ENCODE measurements at regions not wholly inside any gene's neighbourhood (a gene's known extent, or its start where the extent isn't known, plus 50 kb on each side); places are given as distances from the start of the nearest gene placed in this dataset.

DNA sequence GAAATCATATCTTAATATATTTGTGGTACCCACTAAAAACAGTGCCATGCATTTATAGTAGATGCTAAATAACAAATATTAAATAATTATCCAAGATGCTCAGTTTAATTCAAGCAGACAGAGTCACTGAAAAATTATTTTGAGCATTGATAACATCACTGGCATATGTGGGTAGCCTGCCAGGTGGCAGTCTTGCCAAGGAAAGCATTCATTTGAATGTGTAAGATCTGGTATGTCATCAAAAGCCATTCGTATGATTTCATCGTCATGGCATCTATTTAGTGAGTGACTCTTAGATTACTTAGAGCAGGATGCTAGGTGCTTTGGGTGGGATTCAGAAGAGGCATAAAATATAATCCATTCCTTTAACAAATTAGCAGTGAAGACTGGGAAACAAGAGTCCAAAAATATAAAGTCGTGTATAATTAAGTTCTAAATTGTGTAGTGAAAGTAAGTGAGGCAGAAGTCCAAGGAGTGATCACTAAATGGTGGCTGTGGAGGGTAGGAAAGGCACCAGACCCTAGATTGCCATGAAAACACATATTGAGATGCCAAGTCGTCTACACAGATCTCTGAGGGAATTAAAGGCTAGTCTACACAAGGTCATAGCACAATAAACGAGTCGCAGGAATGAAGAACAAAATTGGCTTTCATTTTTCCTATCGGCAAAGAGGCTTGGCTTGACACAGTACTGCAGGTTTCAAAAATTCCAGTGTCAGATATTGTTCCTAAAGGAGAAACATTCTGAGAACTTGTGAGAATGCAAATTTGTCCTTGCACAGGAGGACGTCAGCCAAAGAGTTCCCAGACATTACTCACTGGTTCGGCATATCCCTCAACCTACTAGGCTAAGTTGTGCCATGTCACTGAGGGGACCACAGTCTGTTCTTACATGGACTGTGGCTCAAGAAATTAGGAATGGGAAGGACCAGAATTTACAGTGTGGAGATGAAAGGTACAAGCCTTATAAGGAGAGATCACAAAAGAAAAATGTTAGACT is 130.8 kb downstream of the LYPLAL1 start:
- DNase-seq = peak; percentile 77

DNA sequence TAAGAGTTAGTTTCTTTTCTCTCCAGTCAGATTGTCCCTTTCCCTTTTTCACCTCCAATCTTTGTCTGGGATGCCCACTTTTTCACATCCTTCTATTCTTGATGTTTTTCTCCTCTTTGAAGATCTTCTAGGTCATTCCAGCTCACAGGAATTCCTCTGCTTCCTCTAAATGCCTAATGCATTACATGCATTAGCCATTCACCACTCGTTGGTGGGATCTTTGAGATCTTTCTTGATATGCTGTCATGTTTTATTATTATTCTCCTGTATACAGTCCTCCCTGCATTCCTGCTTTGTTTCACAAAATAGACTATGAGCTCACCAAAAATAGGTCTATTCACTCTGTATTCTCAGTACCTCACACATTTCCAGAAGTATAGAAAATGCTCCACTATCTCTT is 129.0 kb downstream of the LYPLAL1 start:
- peak; percentile 53 for DNase-seq

DNA sequence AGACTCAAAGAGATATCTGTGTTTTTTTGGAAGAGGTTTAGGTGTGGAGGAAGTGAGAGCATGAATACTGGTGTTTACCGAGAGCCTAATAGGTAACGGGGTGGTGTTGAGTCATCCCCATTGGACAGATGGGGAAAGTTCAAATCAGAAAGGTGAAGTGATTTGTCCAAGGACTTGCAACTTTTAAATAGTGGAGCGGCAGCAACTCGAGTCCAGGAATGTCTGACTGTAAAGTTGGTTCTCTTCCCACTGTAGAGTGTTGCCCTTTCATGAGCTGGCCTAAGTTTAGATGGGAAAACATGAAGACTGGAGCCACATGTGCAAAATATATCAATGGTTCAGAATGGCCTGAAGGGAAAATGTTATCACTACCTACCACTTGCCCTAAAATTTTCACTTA is 125.7 kb downstream of the LYPLAL1 start:
- no peak for DNase-seq

DNA sequence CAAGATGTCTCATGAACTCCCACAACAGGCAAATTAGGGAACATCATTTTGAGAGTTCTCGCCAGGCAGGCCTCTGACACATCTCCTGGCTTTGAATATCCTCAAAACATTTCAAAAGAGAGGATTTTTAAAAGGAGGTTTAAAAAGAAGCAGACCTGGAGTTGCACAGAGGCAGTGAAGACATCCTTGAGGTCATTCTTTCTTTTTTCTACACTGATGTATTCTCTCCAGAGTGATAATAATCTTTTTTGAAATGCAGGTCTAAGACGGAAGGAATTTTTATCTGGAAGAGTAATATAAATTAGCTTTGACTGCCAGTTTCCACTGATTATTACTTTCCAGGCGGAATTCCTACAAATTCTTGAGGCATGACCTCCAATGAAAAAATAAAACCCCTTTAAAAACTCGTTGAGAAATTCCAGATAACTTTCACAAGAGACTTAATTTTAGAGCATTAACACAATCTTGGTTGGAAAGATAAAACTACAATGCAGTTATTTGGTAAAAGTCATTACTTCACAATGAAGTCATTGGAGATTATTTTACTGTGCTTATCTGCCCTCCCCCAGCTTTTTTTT is 125.0 kb downstream of the LYPLAL1 start:
- peak; percentile 14 for DNase-seq

DNA sequence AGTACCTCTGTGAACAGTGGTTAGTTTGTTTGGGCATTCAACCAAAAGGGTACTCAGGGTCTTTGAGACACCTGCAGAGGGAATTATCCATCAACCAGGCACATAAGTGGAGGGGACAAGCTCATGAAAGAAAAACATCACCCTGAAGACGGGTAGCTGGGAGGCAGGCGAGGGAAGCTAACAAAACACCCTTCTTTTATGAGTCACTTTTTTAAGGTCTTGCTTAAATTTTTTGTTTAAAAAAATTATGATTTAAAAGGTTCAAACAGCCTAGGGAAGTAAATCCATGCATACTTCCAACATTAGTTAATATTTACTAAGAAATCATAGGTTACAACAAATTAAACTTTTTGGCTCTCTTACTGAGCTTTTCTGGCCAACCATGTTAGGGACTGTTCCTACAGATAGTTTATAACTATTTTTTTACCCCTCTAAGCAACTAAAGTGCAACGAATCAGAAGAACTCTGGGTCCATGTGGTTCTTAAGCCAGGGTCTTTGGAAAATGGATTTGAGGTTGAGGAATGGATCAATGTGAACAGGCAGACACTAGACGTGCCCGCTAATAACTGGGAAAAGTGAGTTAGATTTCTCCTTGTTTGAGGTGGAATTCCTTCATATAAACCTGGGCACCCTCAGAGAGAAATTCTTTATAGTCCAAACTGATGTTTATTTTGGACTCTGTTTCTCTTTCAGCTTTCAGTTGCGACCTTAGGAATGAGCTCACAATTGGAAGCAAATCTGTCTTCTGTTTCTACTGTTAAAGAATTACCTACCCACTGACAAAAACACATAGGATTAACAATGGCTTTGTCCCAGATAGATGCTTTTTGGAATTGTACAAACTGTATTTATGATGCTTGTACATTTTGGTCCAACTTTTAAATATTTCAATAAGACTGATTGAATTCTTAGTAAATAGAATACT is 123.0 kb downstream of the LYPLAL1 start:
- DNase-seq = no peak

DNA sequence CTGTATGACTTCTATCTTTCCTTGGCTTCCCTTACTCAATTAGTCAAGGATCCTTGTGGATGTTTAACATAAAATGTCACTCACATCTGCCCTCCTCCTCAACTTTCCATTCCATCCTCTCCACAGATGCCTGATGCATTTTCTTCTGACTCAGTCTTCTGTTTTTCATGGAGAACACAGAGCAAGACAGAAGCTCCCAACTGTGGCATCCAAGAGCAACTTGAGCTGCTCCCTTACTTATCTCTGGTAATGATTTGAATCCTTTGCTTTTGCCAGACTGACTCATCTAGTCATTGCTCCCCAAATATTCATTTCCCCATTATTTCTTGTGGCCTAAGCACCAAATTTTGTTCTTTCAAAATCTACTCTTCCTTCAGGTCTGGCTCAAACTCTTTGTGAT is 120.6 kb downstream of the LYPLAL1 start:
- no peak for DNase-seq

DNA sequence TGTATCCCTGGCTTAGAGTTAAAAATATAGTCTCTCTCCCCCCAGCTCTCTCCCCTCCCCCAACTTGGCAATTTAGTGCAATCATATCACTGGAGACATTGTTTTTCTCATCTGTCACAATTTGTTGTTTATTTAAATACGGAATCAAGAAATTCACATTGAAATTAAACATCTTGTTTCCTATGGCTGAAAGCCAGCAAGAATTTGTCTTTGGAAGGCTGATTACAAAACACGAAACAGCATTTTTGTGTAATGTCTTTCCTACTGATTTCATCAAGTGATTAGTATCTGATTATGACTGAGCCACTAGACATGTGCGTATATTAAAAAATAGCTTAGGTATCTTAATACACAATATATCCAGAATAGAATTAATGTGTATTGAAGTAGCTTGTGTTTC is 119.7 kb downstream of the LYPLAL1 start:
- no peak for DNase-seq

DNA sequence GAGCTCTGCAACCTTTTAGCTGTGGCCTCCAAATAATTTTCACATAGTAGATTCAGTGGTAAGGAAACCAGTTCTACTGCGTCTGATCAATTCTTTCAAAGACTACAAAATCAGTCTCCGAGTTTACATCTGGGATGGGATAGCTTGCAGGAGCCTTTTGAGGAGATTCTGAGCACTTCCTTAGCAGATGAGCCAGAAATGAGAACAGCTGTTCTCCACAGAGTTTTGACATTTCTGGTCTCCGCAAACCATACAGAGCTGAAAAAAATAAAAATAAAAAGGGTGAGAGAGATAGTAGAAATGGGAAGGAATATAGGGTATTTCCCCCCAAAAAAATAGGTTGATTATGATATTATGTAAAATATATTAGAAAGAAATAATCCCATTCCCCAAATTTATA is 119.3 kb downstream of the LYPLAL1 start:
- DNase-seq = no peak

DNA sequence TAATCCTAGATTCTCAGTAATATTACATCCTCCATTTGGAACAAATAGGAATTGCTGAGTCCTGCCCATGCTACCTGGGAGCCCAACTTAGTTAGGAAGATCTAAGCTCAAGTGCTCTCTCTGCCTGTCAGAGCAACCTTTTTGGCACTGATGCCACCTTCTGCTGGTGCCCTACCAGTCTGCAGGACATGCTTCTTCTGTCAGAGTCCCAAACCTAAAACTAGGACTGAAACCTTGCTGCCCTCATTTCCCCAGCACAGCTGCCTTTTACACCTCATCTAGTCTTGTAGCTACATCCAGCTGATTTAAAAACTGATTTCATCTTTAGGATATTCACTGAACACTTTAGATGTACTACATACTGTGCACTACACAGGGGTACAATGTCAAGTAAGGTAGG is 118.7 kb downstream of the LYPLAL1 start:
- DNase-seq = no peak

DNA sequence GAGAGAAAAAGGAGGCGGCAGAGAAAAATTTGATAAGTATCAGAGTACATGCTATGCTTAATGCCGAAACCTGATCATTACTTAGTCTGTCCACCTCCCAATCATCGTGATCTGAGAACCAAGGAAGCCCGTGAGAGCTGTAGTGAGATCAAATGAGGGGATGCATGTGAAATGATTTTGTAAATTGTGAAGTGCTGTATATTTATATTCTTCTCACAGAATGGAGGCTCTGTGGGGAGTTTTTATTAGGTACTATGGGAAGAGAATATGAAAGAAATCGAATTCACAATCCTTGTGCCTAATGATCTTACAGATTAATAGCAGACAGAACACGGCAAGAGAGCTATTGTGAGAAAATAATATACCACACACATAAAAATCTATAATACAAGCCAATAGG is 115.5 kb downstream of the LYPLAL1 start:
- DNase-seq = no peak

DNA sequence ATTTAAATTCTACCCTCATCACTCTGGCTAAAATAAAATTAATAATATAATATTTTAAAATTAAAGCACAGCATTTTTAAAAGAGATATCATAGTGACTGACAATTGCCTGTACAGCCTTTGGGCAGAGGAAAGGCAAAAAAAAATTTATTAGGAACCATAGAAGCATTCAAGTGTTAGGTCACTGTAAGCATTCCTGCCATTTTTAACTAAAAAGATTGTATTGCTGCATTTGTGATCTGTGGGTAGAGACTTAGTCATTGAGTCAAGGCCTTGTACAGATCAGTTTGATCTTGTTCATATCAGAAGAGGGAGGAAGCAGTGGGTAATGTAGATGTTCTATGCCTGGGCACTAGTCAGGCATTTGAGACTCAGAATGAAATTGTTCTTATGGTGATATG is 109.9 kb downstream of the LYPLAL1 start:
- no peak for DNase-seq

DNA sequence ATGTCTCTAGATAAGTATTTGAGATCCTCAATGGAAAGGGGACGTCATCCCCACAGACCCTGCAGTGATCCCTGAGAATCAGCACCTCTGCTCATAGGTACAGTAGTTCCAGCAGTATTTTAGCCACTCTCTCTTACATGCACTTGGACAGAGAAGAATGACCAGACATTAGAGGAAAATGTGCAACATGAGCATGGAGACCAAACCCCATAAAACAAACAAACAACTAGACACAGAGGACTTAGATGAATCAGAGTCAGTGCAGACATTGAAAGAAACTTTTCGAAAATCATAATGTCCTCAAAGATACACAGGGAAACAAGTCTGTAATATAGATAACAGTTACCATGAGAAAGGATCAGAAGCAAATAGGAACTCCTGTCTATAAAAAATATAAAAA is 108.2 kb downstream of the LYPLAL1 start:
- no peak for DNase-seq

DNA sequence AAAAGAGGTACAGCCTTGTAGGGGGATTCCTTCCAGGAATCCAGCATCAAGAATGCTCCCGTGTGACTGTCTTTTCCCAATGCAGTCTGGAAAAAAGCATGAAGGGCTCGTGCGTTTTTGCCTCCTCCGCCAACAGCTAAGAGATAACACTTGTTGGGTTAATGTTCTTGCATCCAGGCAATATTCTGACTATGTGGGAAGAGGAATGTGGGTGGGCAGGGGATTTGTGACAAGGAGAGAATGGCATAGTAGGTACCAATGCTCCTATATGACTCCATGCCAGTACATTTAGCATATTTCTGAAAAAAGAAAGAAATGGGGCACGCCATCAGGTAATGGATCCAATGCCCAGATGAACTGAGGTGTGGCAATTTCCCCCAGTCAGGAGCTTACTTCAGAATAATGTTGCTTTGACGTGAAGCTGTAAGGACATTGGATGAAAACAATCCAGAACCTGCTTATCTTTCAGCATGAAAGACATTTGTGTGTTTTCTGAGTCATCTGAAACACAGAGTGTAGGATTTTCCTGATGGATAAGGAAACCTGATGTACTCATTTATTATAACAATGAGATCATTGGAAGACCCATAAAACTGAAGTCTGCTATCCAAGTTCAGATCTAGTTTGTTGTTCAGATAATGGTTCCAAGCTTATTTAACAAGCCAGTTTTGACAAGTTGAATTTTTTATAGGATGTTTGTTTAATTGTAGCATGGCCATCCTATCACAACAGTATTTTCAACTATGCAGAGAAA is 105.5 kb downstream of the LYPLAL1 start:
- DNase-seq = peak; percentile 27

DNA sequence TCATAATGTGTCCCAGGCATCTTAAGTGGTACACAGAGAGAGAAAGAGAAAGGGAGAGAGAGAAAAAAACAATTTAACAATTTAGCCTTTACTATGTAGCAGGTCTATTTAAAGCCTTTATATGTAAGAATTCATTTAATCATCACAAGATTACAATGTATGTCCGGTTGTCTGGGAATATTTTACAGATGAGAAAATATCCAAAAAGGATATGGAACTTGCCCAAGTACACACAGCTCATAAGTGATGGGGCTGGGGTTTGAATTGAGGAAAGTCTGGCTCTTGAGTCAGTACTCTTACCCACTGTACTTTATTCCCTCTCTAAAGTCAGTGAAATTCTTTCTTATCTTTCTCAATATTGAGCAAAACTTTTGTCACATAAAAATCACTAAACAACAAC is 104.6 kb downstream of the LYPLAL1 start:
- no peak for DNase-seq

DNA sequence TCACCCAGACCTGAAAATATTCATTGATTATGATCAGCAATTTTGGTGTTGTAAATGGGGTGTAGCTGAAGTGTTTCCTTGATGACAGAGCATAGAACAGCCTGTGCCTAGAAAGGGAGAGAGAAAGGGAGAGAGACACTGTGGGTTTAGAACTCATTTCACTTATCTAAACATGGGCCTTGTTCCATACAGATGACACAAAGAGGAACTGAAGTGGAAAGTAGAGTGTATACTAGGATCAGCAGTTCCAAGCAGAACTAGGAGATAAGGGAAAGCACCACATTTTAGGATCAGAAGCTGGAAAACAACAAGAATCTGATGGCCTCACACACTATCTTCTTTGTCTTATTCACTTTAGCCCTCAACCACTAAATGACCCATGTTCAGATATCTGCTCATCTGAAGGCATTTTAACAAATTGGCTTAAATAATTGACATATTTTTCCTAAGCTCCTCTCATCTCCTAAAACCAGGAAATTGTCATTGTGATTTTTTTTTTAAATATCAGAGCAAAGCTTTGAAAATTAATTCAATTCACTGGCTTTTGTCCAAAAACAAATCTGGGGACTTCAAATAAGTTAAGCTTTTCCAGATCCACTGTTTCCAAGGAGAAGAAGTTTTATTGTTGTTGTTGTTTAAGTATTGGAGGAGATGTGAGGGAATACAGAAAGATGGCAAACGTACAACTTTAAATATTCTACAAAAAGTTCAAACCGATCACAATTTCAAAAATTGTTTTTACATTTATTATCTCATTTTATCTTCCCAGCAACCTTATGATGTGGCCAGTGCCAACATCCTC is 103.8 kb downstream of the LYPLAL1 start:
- DNase-seq = no peak

DNA sequence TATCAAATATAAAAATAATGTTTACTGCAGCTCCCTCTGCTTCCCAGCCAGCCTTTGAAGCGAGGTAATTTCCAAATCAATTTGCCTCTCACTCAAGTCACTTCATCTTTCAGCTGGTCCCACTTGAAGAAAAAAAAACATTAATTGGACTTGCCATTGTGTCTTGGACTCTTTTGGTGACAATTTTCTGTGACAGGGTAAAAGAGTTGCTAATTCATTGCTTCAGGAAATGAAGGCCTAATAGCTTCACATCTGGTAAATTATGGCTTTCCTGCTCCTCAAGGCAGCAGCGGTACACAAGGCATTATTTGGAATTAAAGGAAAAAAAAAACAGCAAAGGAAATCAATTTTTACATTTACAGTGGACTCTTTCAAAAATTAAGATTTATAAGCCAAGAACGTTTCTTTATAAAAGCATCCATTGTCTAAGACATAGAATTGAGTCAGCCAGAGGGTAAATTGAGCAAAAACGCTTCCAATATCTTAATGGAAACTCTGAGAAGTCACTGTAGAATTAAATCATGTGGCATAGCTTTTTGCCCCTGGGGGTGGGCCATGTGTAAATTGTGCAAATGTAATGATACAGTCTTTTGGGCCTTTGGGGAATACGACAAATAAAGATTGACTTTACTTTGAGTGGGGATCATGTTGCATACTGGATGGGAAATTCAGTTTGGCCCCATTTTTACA is 102.5 kb downstream of the LYPLAL1 start:
- no peak for DNase-seq

DNA sequence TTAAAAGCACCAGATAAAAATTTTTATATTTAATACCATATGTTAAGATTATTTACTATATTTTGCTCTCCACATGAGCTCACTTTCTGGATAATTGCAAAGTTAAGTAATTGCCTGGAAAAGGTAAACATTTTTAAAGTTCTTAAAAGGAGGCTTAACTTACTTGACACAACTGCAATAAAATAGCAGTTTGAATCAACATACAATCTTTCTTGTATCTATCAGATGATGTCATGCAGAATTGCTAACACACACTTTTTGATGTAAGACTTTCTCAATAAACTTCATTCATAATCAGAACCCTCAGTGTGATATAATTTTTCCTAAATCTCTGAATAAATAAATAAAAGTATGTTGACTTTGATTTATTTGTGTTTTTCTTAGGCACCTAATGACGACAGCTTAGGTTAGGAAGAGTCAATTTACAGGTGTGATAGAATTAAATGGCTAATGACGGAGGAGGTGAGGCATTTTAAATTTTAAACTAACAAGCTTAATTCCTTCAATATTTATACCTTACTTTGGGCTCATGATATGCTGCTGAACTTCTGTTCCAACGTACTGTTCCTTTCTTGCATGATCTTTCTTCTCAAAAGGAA is 99.5 kb downstream of the LYPLAL1 start:
- no peak for DNase-seq

DNA sequence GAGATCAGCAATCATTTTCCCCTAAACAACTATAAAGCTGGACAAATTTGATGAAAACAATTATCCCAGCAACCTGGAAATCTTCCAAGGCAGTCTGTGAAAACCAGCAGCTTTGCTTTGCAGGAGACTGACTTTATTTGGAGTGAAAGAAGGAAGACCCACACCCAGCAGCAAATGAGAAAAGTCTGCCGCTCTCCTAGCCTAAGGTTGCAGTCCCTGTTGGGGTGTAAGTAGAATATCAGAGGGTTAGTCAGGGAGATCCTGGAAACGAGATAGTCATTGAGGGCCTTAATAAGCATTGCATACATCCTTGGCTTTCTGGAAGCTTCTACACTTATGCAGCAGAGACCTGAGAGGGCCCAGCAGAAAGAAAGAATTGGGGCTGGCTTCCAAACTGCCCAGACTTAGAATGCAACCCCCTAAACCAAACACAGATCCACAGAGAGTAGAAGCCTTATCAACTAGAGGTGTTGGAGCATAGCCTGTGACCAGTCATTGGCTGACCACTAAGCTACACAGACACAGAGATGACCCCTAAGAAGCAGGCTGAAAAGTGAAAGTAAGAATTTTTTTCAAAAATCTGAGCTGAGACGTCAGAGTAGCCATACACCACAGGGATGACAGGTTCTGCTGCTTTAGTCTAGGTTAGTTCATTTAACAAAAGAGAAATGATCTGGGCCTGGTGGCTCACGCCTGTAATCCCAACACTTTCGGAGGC is 98.3 kb downstream of the LYPLAL1 start:
- no peak for DNase-seq

DNA sequence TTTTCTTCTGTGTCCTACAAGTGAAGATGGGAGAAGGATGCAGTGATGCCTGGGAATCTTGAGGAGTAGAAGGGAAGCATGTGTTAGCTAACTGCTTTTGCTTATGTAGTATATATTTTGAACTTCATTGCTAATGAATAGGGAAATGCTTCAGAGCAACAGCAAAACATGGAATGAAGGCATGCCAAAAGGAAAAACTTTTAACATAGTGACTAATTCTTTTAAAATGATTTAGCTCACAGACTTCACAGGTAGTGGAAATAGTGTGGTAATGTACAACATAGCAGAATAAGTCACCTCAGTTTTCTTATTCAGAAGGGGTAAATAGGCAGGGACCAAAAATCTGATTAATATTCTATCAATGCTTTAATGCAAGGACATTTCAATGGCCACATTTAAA is 95.5 kb downstream of the LYPLAL1 start:
- no peak for DNase-seq

DNA sequence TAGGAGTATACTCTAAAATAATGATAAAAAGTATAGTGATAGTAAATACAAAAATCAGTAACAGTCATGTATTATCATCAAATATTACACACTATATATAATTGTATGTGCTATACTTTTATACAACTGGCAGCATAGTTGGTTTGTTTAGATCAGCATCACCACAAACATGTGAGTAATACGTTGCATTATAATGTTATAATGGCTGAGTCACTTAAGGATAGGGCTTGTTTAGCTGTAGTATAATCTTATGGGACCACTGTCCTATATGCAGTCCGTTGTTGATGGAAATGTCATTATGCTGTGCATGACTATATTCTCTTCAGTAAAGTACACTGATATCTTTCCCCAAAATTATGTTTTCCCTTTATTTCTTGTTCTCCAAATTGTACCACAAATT is 92.8 kb downstream of the LYPLAL1 start:
- DNase-seq = no peak

Data from dermis blood vessel endothelial cell (primary cell).